ENCODE measurements at regions not wholly inside any gene's neighbourhood (a gene's known extent, or its start where the extent isn't known, plus 50 kb on each side); places are given as distances from the start of the nearest gene placed in this dataset.

DNA sequence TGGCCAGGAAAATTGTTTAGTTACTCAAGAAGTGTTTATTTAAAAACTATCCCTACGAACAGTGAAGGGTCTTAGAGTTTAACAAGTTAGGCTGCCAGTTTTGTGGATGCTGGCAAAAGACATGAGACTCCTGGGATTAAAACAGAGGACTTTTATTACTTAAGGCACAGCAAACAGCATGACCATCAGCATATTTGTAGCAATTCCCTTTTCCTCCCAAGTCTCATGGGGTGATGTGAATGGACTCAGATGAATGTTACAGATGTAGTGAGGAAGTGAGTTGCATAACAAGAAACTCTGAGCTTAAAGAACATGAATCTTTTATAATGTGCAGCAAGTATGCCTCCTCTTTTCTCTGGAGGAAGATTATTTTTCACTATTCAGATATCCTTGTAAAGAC, 695.8 kb downstream of the RPS29 start:
- TF ChIP-seq, protein P1, sequence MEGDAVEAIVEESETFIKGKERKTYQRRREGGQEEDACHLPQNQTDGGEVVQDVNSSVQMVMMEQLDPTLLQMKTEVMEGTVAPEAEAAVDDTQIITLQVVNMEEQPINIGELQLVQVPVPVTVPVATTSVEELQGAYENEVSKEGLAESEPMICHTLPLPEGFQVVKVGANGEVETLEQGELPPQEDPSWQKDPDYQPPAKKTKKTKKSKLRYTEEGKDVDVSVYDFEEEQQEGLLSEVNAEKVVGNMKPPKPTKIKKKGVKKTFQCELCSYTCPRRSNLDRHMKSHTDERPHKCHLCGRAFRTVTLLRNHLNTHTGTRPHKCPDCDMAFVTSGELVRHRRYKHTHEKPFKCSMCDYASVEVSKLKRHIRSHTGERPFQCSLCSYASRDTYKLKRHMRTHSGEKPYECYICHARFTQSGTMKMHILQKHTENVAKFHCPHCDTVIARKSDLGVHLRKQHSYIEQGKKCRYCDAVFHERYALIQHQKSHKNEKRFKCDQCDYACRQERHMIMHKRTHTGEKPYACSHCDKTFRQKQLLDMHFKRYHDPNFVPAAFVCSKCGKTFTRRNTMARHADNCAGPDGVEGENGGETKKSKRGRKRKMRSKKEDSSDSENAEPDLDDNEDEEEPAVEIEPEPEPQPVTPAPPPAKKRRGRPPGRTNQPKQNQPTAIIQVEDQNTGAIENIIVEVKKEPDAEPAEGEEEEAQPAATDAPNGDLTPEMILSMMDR (IDR thresholded peaks at IDR 0.05 in 4 of 5, conservative IDR thresholded peaks at IDR 0.05 in 1 of 5) = no peak
- no peak for TF ChIP-seq POLR2A (IDR thresholded peaks at IDR 0.05)

Measured in gastrocnemius medialis (tissue), 4 donors.